ENCODE measurements at regions not wholly inside any gene's neighbourhood (a gene's known extent, or its start where the extent isn't known, plus 50 kb on each side); places are given as distances from the start of the nearest gene placed in this dataset.

- Mint-ChIP-seq H3K27me3 (ENCODE audit: low read depth) (no peaks in the 10 kb centered on the region), H3K9me3 (peaks cover 25% of the 10 kb centered on the region), H3K27ac (no peak overlapping the region), H3K4me1 (no peaks in the 10 kb centered on the region), H3K4me3 (no peak overlapping the region), H3K36me3 (peaks cover 7% of the 10 kb centered on the region)
- DNase-seq (ENCODE audit: low spot score) (no peak), ATAC-seq (no peak)
- ChIA-PET POLR2A (no interaction called here), CTCF (no interaction called here)
- TF ChIP-seq CDX4 (CRISPR knock-in tag; IDR thresholded peaks at IDR 0.05; ENCODE audit: borderline replicate concordance) (no peak), ZNF219 (CRISPR knock-in tag; IDR thresholded peaks at IDR 0.05; ENCODE audit: borderline replicate concordance) (no peak), FOXJ3 (CRISPR knock-in tag; IDR thresholded peaks at IDR 0.05; ENCODE audit: borderline replicate concordance) (no peak), SMAD4 (CRISPR knock-in tag; IDR thresholded peaks at IDR 0.05) (no peak), USF1 (CRISPR knock-in tag; IDR thresholded peaks at IDR 0.05) (no peak), ERG (CRISPR knock-in tag; IDR thresholded peaks at IDR 0.05) (no peak), JUN (CRISPR knock-in tag; IDR thresholded peaks at IDR 0.05) (no peak), NFATC4 (CRISPR knock-in tag; IDR thresholded peaks at IDR 0.05) (no peak), MYBL2 (CRISPR knock-in tag; IDR thresholded peaks at IDR 0.05) (no peak), ETV6 (CRISPR knock-in tag; IDR thresholded peaks at IDR 0.05) (no peak), TCF7 (CRISPR knock-in tag; IDR thresholded peaks at IDR 0.05; ENCODE audit: low read depth) (no peak), ZSCAN18 (CRISPR knock-in tag; IDR thresholded peaks at IDR 0.05) (no peak)
These were observed 208.8 kb downstream of the MRPS30 start for GRCh38 chr5:45017568-45017967.

- ChIA-PET POLR2A (no interaction called here), CTCF (no interaction called here)
- Mint-ChIP-seq H3K36me3 (no peaks in the 10 kb centered on the region), H3K27me3 (ENCODE audit: low read depth) (no peaks in the 10 kb centered on the region), H3K9me3 (peaks cover 4% of the 10 kb centered on the region; the same call in 1 of the 2 replicates), H3K4me3 (no peak overlapping the region), H3K4me1 (no peaks in the 10 kb centered on the region), H3K27ac (no peak overlapping the region)
- no peak for ATAC-seq
- DNase-seq (ENCODE audit: low spot score): no peak
- TF ChIP-seq ARID4B (CRISPR knock-in tag; IDR thresholded peaks at IDR 0.05; ENCODE audit: borderline replicate concordance) (no peak), NR1H2 (CRISPR knock-in tag; IDR thresholded peaks at IDR 0.05) (no peak), CREB1 (CRISPR knock-in tag; IDR thresholded peaks at IDR 0.05) (no peak), GABPB1 (CRISPR knock-in tag; IDR thresholded peaks at IDR 0.05) (no peak), ZBTB21 (CRISPR knock-in tag; IDR thresholded peaks at IDR 0.05; ENCODE audit: borderline replicate concordance) (no peak), CREM (CRISPR knock-in tag; IDR thresholded peaks at IDR 0.05) (no peak), SP1 (CRISPR knock-in tag; conservative IDR thresholded peaks at IDR 0.05) (no peak), ZNF416 (CRISPR knock-in tag; IDR thresholded peaks at IDR 0.05) (no peak), MAX (CRISPR knock-in tag; IDR thresholded peaks at IDR 0.05) (no peak), NFYB (CRISPR knock-in tag; conservative IDR thresholded peaks at IDR 0.05; ENCODE audit: low read depth) (no peak), PREB (CRISPR knock-in tag; IDR thresholded peaks at IDR 0.05; ENCODE audit: borderline replicate concordance) (no peak), RORB (CRISPR knock-in tag; IDR thresholded peaks at IDR 0.05) (no peak)
These were observed 220.8 kb downstream of the MRPS30 start for GRCh38 chr5:45029553-45029952.

Data from WTC11 (cell line).